Hypothalamus (tissue), 51 donors: ENCODE measurements at regions not wholly inside any gene's neighbourhood (a gene's known extent, or its start where the extent isn't known, plus 50 kb on each side); places are given as distances from the start of the nearest gene placed in this dataset.

Experiments
- DNase-seq, 51 donors: peaks; one replicate each; lab custom pipeline; 2025; lab: John Stamatoyannopoulos, UW

DNA sequence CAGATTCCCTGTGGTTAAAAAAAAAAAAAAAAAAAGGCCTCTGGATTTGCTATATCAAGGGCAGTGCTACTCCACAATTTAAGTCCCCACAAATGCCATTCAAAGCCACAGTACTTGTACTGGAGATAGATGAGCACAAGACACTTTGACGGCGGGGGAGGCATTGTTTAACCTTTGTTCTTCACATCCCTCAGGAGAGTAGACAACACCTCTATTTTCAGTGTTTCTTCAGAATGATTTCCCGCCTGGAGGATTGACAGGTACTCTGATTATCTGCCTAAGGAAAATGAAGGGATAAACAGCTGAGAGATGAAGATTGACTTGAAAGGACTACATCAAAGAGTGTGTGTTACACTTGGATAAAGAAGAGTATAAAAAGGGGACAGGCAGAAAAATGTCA lies 58.7 kb downstream of the OTOL1 start:
- DNase-seq, result no peak

DNA sequence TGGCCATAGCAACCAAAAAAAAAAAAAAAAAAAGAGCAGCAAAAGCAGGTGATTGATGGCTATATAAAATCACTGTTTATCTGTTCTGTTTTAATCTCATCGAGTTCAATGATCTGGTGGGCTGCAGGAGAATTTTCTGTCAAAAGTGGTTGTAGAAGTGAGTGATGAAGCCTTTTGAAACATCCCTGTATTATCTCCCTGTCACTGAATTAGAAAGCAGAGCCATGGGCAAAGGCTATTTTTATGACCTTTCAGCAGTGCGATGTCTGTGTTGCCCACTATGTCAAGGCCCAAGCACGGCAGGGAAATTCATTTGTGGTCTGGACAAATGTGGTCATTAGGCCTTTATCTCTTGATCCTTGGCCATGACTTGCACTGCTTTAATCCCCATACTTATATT lies 59.9 kb downstream of the OTOL1 start:
- no peak for DNase-seq

DNA sequence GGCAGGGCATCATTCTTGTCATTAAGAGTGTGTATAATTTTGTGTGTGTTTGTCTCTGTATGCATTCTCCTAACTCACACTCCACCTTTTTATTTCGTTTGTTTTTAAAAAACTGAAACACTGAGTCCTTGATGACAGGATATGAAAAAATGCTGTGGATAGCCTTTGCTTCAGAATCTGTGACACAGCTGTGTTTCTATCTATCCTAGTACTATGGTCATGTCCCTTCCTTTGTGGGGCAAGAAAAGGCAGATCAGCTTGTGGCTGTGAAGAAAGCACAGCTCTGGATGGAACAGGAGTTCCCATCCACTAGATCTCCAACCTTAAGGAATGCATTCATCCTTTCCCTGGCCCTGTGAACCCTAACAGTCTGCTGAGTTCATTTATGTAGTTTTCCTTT lies 60.3 kb downstream of the OTOL1 start:
- DNase-seq, result no peak

DNA sequence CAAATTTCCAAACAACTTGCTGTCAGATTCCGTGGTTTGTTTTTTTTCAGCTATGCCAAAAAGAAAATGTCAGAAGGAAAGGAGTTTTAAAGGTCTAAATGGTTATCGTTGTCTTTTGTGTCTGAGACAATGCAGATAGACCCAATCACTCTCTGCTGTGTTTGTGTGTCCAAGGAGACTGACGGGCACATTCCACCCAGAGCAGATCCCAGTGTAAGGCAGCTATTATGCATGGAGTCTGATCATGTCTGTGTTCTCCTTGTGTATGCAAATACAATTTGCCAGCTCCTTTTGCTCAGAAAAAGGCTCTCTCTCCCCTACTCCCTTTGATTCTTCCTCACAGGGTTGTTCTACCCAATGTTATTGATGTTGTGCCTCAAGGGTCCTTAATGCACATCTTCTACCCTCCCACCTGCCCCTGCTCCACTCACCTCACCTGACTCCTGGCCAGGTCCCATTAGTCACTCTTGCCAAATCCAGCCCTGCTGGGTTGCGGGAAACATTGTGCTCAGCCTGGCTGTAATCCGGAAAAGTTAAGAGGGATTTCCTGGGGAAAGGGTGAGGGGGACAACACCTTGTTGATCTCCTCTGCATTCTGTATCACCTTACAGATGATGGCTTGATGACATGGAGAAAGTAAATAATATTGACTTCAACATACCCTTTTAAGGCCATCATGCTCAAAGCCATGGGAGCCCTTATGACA lies 61.0 kb downstream of the OTOL1 start:
- DNase-seq, result no peak

DNA sequence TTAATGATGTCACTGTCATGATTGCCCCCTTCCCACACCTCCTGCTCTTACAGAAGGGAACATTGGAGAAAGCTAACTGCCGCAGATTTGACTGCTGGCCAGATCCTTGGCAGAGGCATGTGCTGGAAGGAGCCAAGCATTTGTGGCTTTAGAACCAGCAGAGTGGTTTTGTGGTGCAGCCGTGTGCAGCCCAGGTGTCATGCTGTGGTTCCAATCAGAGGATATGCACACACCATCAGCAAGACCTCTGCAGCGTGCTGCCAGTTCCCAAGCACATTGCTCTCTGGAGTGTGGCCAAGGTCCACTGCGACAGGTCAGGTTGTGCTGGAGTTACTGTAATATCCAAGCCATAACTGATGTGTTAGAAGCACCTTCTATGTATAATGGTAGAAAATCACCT lies 61.6 kb downstream of the OTOL1 start:
- DNase-seq, result peak in 2 of 51 donors; percentile 2 to 4

DNA sequence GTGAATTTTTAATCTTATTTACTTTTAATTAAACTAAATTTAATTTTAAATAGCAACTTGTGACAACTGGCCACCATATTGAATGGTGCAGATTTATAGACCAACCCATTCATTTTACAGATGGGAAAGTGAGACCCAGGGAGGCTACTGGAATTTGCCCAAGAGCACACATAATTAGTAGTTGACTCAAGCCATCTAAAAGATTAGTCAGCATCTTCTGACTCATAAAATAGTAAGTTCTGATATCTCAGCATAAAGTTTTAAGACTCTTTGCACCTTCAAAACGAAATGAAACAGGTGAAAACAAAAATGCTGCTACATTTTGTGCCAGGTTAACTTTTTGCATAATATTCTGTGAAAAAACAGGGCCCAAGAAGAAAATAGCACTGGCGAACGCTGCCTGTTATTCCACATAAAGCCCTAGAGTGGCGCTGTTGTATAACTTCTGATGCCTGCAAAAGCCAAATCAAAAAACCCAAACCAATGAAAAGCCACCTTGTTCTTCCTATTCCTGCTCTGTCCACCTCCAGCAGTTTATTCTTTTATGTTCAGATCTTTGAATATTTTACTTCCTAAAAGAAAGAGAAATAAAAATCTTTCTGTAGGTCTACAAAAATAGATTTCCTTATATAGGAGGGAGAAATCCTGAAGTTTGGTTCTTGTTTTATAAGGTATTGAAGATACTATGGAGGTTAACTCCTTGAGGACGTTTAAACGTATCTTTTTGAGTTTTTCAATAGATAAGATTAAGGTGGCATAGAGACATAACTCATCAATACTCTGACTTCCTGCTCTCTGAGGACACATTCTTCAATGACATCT lies 62.8 kb downstream of the OTOL1 start:
- DNase-seq, result peak in 8 of 51 donors; percentile 0 to 38 (median 8)

DNA sequence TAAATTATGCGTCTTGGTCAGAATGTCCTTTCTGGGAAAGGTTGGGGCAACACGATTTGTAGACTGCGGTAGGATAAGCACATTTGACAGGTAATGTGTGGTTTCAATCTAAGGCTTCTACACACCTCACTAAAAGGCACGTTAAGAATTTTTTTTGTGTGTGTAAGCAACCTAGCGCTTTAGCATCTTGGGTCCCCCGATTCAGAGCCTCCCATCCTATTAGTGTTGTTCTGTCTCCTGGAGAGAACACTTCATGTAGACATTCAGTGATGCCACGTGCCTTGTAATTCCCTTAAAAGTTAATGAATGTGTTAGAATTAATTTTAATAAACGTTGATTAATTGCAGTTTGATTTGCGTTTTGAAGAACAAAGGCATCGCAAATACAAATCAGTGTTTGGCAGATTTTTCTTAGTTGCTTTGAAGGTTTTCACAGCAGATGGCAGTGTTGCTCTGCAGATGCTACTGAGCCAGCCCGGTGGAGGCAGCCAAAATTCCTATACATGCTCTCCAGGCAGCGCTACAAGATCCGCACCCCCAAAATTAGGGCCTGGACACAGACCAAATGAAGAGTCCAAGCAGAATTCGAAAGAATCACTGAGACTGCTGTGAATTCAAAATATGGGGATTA lies 63.5 kb downstream of the OTOL1 start:
- DNase-seq, result peak in 35 of 51 donors; percentile 1 to 66 (median 23)

DNA sequence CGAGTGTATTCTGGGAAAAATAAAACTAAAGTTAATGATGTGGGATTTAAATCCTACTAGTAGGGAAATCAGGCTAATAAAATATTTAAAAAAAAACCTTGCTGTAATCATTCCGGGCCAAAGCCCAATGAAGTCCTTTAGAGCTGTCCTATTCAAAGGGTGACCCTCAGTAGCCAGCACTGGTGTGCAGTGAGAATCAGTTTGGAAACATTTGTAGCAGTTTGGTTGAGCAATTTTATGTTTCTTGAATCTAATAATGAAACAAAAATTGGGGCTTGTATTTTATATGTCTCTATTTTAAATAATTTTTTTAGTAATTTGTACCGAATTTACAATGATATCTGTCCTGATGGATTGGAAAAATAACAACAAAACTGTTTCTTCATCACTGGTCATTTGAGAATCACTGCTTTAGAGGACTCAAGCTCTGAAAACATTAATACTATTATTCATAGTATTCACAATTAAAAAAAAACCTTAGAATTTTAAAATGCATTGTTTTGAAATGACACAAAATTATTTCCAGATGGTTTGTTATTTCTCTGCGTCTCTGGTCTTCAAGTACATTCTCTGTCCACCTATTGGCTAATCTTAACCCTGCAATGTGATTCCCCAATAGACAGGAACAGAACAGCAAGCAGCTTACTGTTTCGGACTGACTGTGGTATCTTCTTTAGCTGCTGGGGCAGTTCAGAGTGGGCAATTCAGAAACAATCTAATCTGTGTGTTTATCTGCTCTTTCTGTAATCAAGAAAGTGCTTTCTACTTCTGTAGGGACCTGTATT lies 71.2 kb downstream of the OTOL1 start:
- DNase-seq, result no peak

DNA sequence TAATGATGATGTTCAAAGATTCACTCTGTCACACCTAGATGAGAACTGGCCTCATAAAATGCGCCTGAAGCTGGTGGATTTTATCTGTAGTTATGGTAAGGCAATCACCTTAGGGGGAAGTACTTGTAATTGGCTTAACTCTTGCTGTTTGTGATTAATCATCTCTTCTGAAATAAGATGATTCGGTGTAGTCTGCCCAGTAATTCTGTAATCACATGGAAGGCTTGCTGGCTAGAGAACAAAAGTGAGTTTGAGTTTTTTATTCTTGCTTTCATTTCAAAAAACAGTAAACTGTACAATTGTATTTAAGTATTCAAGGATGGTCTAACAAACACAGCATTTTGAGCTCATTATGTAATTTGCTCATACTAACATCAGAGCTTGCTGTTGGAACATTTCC lies 72.1 kb downstream of the OTOL1 start:
- DNase-seq, result no peak

DNA sequence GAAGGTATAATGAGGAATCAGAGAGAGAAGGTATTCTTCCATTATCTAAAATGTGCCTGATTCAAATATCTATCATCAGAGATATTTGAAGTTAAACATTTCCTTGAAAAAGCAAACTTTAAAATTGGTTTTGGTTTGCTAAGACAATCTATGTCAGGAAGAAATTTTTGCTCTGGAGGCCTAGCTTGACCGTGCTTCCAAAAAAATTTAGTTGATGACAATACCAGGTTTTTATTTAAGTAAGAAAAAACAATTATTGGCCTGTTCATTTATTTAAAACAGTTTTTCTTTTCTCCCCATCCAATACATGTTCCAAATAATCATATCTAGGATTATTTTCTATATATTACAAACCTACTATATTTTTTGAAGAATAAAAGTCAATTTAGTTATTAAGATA lies 75.3 kb downstream of the OTOL1 start:
- DNase-seq, result no peak

DNA sequence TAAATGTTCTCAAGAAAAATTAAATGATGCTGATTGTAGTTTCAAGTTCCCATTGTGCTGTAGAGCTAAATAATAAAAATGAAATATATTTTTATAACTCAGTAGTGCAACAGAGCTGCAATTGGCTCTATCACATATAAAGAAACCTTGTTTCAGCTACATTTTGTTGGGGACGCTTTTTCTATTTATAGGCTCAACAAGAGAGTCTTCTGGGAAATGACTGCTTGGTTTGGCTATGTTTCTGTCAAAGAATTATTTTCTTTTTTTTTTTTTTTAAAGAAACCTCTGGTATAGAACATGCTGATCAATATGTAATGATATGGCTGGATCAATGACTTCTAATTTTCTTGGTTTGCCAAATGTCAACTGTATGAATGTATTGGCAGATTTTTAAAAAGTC lies 76.5 kb downstream of the OTOL1 start:
- DNase-seq, result no peak

DNA sequence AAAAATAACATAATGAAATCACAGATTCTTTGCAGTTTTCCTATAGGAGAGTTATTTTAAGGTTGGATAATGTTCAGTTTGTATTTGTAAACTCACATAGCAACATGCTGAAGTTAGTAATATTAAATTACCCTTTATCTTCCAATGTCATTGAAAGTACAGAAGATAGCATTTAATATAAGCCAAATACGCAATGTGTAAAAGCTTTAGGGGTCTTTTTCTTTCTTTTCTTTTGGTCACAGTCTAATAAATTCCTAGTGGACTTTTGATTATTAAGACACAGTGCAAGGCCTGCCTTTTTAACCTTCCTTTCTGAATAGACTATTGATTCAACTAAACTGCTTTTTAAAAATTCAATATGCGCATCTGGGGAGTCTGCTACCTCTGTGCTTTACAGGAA lies 79.3 kb downstream of the OTOL1 start:
- no peak for DNase-seq

DNA sequence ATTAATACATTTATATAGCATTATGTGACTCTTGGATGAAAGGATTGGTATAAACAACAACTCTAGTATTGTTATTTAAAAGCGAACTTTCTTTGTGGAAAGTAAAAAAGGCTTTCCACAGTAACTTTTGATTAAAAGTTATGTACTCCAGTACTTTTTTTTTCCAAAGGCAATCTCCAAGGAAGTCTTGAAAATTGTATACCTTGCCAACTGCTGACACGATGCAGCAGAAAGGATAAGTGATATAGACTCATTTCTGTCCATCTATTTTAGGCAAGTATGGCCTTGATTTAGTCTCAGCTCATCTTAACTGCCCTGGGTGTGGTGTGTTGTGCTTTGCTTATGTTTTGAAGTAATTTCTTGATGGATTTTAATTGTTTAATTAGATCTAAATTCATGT lies 79.7 kb downstream of the OTOL1 start:
- DNase-seq, result no peak

DNA sequence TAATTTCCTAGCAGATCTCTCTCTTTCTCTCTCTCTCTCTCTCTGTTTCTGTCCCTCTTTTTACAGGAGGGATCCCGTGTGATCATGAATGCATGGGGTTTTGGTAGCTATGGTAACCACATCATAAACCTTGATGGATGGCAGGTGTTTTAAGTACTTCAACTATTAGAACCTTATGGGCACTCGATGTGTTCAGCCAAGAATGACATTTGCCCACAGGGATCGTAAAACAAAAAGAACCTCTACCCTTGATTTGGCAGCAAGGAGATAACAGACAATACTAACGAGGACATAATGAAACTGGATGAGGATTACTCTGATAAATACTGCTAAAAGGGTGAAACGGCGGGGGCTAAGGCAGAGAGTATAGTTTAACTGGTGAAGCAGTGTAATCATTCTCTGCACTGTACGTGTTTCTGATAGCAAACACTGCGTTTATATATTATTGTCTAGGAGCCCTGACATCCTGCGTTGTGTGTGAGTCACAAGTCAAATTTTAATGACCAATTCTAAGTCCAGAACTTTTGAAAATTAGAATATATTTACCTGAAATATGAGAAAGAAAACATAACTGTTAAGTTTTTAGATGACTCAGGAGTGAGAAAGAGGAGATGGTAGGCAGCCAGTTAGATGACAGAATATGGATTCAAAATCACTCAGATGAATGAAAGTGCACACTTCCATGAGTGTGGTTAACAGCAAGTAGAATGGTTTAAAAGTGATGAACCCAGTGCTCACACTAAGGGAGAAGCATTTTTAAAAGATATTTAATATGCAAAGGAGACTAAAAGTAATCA lies 80.3 kb downstream of the OTOL1 start:
- DNase-seq, result no peak

DNA sequence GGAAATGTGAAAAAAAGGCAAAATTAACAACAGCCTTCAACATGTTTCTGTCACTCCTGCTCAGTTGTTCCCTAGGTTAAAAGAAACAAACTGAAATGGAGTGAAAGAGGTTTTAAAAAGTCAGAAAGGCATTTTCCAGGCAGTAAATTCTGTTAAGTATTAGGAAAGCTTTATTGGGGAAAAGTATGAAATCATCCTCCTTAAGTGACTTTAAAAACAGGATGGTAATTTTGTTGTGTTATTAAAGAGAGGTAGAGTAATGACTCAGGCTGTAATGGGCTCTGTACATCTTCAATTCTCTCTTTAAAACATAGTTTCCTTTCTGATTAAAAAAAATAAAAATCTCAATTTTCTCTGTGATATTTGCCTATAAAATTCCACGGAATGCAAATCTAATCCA lies 81.1 kb downstream of the OTOL1 start:
- no peak for DNase-seq

DNA sequence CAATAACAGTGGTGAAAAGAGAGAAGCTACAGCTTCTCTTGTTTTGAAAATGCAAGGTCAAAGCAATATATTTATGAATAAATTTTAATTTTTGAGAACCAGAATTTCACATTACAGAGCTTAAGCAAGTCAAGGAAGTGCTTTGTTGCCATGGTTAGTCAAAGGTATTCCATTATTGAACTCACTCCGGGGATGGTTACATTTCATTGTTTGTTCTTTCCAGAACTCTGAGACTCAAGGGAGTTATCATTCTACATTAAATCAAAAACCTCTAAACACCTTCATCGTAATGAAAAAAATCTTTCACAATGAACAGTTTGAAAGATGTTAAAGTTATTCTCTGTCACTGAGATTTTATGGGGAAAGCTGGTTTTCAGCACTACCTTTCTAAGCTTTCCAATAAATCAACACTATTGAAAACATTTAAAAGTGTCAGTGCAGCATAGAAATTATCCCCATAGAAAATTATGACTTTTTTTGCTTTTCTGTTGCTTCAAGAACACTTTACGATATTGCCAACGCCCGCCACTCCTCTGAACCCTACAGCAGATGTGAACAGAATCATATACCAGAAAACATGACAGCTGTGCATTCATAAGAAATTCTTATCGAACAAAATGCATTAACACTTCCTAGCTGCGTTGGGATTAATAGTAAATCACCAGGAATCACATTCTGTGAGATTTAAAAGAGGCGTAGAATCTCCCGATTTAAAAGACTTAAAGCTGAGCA lies 83.0 kb downstream of the OTOL1 start:
- no peak for DNase-seq

DNA sequence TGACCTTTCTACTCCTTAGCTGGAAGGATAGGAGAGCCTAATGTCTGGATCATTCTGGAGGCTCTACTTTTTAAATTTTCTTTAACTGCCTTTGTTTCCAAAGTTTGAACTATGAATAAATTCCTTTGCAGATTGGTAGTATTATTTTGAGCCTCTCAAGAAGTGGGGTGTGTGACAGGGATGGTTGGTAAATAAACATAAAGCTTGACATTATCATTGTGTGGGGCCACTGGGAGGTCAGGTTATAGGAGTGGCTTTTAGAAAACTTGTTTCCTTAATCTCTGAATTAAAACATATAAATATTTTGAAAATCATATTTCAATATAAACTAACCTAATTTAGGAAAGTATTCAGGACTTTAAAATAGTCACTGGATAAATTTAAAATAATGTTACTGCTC lies 89.3 kb downstream of the OTOL1 start:
- DNase-seq, result no peak

DNA sequence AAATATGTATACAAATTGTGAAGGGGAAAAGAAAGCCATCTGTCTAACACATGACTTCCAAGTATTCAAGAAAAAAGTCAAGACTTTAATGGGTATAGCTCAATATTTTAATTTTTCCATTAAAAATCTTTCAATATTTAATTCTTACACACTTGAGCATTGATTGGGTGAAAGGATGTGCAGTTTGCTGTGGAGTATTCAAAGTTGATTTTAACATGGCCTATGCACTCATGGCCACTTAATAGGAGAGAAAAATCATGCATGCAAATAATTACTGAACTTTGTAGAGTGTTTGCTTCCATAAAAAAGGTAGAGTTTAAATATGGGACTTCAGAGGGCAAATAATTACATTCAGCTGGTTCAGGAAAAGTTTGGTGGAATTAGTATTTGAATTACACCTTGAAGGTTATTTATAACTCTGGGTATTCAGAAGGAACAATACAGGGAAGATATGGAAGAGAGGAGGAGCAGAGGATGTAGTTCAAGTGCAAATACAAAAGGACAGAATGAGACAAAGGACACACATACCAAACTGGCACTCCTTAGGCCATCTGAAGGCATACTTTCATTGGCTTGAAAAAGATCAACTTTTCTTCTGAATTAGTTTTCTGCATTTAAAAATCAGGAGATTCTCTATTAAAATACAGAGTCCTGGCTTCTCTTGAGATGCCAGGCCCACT lies 90.1 kb downstream of the OTOL1 start:
- DNase-seq, result no peak

DNA sequence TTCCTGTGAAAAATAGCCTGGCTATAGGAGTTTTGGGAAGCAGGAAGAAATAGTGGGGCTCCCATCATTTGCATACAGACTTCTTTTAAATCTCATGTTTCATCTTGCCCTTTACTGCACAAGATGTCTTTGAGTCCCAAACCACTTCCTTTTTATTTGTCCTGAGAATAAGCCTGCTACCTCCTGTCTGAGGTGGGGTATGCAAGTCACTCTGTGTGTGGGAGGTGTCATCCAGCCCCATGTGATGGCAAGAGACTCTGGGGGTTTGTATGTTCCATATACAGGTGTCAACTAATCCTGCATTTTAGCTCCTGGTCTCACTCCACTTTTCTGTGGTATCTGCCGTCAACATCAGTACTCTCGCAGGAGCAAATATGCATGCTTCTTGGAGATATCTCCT lies 102.0 kb downstream of the OTOL1 start:
- no peak for DNase-seq
